Upper lobe of left lung (tissue), 6 donors: ENCODE measurements at regions not wholly inside any gene's neighbourhood (a gene's known extent, or its start where the extent isn't known, plus 50 kb on each side); places are given as distances from the start of the nearest gene placed in this dataset.
"Not testable (repeated sequence)": the region's sequence is repeated elsewhere in the genome, so short reads cannot be mapped to it uniquely, and the experiment has no call there.

Experiments
- ATAC-seq, 2 donors: fragments of 200-7000 bp; cut with Tn5 transposase; one replicate each; pipeline ENCODE4 v1.9.1; 2022; ENCODE audit warnings: mild to moderate bottlenecking in 2 of 2, moderate library complexity in 2 of 2; ENCODE audit not compliant: low FRiP score in 2 of 2
- DNase-seq, 2 donors: peaks; one replicate each; pipeline ENCODE4 v3.0.0-alpha.2; 2019 to 2020
- H3K27ac ChIP-seq, 4 donors: fragments of 200-600 bp; sonication (generic); one replicate each; pipeline ENCODE4 v1.5.1; 2016 to 2019
- H3K27me3 ChIP-seq, 4 donors: fragments of 200-600 bp; sonication (generic); one replicate each; pipeline ENCODE4 v1.5.1; 2017 to 2019
- H3K36me3 ChIP-seq, 4 donors: fragments of 200-600 bp; sonication (generic); one replicate each; pipeline ENCODE4 v1.5.1; 2016 to 2019
- H3K4me1 ChIP-seq, 4 donors: fragments of 200-600 bp; sonication (generic); one replicate each; pipeline ENCODE4 v1.5.1; 2018 to 2019
- H3K4me3 ChIP-seq, 4 donors: fragments of 200-600 bp; sonication (generic); one replicate each; pipeline ENCODE4 v1.5.1; 2017 to 2019; ENCODE audit warnings: mild to moderate bottlenecking in 2 of 4, moderate library complexity in 1 of 4
- H3K9me3 ChIP-seq, 4 donors: fragments of 200-600 bp; sonication (generic); one replicate each; pipeline ENCODE4 v1.5.1; 2018 to 2019
- EP300 ChIP-seq, 4 donors: sonication (generic); formaldehyde crosslinking; IDR thresholded peaks; one replicate each; pipeline ENCODE4 v1.5.1; 2017; ENCODE audit warnings: antibody characterized with exemption in 4 of 4, control low read depth in 2 of 4
- POLR2A ChIP-seq, 4 donors: fragments of 450-650 bp; IDR thresholded peaks; one replicate each; pipeline ENCODE4 v1.5.1; 2016 to 2017; ENCODE audit warnings: antibody characterized with exemption in 4 of 4, mild to moderate bottlenecking in 2 of 4
- POLR2AphosphoS5 ChIP-seq, 2 donors: sonication (generic); formaldehyde crosslinking; IDR thresholded peaks; one replicate each; pipeline ENCODE4 v1.5.1; 2017; ENCODE audit warnings: antibody characterized with exemption in 2 of 2
- WGBS, 2 donors: methylation state at CpG; one replicate each; pipeline ENCODE4 v1.1.5; 2017 to 2018; 5-methylcytosine and 5-hydroxymethylcytosine counted together
- TF ChIP-seq, protein P1 (sequence below), 6 experiments: fragments of 450-650 bp in 4 of 6; fragments of 200-600 bp in 2 of 6; sonication (generic) in 2 of 6; IDR thresholded peaks; one replicate each; pipeline ENCODE4 v1.5.1; 2016 to 2019; ENCODE audit warnings: antibody characterized with exemption in 6 of 6
- donor health status: DM: no; HTN: no; CAD: no; lungs with moderate emphysema.
- donor health status: DM: no; HTN: yes; CAD: no; lungs with severe emphysema.

DNA sequence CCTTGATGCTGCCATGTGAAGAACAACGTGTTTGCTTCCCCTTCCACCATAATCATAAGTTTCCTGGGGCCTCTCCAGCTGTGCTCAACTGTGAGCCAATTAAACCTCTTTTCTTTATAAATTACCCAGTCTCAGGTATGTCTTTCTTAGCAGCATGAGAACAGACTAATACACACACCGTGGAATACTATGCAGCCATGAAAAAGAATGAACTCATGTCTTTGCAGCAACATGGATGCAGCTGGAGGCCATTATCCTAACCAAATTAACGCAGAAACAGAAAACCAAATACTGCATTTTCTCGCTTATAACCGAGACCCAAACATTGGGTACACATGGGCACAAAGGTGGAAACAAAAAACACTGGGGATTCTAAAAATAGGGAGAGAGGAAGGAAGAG lies 286.7 kb upstream of the MINDY3 start:
- no peaks in the 10 kb centered on the region for H3K4me1 ChIP-seq
- TF ChIP-seq POLR2A (IDR thresholded peaks at IDR 0.05) = no peak
- no peak for TF ChIP-seq POLR2AphosphoS5 (IDR thresholded peaks at IDR 0.05)
- TF ChIP-seq, protein P1, sequence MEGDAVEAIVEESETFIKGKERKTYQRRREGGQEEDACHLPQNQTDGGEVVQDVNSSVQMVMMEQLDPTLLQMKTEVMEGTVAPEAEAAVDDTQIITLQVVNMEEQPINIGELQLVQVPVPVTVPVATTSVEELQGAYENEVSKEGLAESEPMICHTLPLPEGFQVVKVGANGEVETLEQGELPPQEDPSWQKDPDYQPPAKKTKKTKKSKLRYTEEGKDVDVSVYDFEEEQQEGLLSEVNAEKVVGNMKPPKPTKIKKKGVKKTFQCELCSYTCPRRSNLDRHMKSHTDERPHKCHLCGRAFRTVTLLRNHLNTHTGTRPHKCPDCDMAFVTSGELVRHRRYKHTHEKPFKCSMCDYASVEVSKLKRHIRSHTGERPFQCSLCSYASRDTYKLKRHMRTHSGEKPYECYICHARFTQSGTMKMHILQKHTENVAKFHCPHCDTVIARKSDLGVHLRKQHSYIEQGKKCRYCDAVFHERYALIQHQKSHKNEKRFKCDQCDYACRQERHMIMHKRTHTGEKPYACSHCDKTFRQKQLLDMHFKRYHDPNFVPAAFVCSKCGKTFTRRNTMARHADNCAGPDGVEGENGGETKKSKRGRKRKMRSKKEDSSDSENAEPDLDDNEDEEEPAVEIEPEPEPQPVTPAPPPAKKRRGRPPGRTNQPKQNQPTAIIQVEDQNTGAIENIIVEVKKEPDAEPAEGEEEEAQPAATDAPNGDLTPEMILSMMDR (IDR thresholded peaks at IDR 0.05) = no peak
- no peak for TF ChIP-seq EP300 (IDR thresholded peaks at IDR 0.05)
- H3K4me3 ChIP-seq = no peak overlapping the region
- no peaks in the 10 kb centered on the region for H3K36me3 ChIP-seq
- ATAC-seq (no peak), DNase-seq (no peak)
- H3K27me3 ChIP-seq = no peaks in the 10 kb centered on the region
- H3K27ac ChIP-seq = no peak overlapping the region
- H3K9me3 ChIP-seq = peaks cover 0 to 3% (median 0%) of the 10 kb centered on the region in 4 donors
- 86% methylated on average over 5 of the region's 5 CpGs for WGBS, 2 donors

DNA sequence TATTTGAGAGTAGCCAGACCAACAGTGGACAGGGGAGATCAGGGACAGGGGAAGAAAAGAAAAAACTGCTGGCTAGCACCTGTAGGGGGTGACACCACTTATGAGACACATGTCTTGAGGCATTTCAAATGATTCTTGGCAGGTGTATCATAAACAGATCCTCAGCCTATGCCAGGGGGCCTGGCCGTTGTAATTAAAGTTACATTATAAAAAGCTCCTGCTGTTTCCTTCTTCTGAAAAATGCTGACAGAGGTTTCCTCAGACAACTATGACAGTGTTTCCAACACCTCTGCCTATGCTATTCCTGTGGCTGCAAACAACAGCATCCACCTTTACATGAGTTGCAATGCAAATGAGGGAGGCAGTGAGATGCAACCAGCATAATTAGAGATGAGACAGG lies 281.0 kb upstream of the PTER start:
- no peak overlapping the region for H3K27ac ChIP-seq
- ATAC-seq (no peak), DNase-seq (no peak)
- no peaks in the 10 kb centered on the region for H3K27me3 ChIP-seq
- TF ChIP-seq POLR2AphosphoS5 (IDR thresholded peaks at IDR 0.05) = no peak
- no peak for TF ChIP-seq POLR2A (IDR thresholded peaks at IDR 0.05)
- TF ChIP-seq, protein P1 (IDR thresholded peaks at IDR 0.05) = no peak
- no peak for TF ChIP-seq EP300 (IDR thresholded peaks at IDR 0.05)
- H3K9me3 ChIP-seq = no peaks in the 10 kb centered on the region
- H3K4me3 ChIP-seq = no peak overlapping the region
- H3K4me1 ChIP-seq = no peaks in the 10 kb centered on the region
- H3K36me3 ChIP-seq = no peaks in the 10 kb centered on the region
- WGBS, 2 donors = 33 to 54% methylated on average over 1 of the region's 1 CpG

DNA sequence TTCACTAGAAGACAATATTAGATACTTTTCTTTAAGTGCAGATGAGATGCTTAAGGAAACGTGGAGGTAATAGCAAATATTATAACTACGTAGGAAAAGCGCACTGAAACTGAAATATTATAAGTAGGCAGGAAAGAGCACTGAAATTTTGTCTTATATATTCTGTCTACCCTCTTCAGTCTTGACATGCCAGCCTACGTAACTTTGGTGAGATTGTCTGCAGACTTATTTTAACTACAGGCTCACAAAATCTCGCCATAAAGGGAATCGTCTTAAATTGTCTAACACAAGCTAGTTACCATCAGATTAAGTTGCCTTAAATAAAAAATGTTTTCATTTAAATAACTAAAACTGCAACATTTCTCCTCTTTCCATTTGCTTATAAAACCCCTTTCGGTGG lies 280.1 kb upstream of the PTER start:
- H3K36me3 ChIP-seq = no peaks in the 10 kb centered on the region
- H3K4me3 ChIP-seq = no peak overlapping the region
- H3K27me3 ChIP-seq = no peaks in the 10 kb centered on the region
- no peaks in the 10 kb centered on the region for H3K9me3 ChIP-seq
- no peak for DNase-seq
- H3K27ac ChIP-seq = no peak overlapping the region
- TF ChIP-seq POLR2A (IDR thresholded peaks at IDR 0.05) (no peak), EP300 (IDR thresholded peaks at IDR 0.05) (no peak), POLR2AphosphoS5 (IDR thresholded peaks at IDR 0.05) (no peak)
- TF ChIP-seq, protein P1 (IDR thresholded peaks at IDR 0.05) = no peak
- no peak for ATAC-seq
- no peaks in the 10 kb centered on the region for H3K4me1 ChIP-seq
- WGBS, 2 donors = 84 to 86% methylated on average over 7 of the region's 7 CpGs

DNA sequence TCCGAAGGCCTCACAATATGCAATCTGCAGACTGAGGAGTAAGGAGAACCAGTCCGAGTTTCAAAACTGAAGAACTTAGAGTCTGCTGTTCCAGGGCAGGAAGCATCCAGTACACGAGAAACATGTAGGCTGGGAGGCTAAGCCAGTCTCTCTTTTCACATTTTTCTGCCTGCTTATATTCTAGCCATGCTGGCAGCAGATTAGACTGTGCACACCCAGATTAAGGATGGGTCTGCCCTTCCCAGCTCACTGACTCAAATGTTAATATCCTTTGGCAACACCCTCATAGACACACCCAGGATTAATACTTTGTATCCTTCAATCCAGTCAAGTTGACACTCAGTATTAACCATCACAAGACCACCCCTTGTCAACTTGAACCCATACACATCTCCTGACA lies 271.7 kb upstream of the PTER start:
- not testable (repeated sequence) for H3K4me1 ChIP-seq, H3K36me3 ChIP-seq, H3K27ac ChIP-seq, H3K9me3 ChIP-seq, ATAC-seq, H3K4me3 ChIP-seq, DNase-seq, H3K27me3 ChIP-seq
- 83 to 84% methylated on average over 3 of the region's 3 CpGs for WGBS, 2 donors

DNA sequence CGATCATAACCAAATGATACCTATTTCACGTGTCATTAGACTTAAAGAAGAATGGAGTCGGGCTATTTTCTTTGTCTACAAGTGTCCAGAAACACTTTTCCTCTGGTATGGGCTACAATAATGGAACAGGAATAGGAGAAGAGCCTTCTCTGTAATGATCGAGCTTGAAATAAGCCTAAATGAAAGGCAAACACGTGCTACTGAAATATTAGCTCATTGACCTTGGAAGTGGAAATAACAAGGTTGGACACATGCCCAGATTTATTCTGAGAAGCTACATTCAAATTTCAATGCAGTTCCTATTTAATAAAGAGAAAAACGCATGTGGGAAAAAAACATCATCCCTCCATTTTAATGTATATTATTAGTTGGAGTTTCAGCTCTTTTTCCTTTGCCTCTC lies 254.7 kb upstream of the PTER start:
- no peaks in the 10 kb centered on the region for H3K4me1 ChIP-seq
- no peak overlapping the region for H3K27ac ChIP-seq
- no peaks in the 10 kb centered on the region for H3K36me3 ChIP-seq
- WGBS, 2 donors = 61 to 67% methylated on average over 6 of the region's 6 CpGs
- peaks cover 0 to 2% (median 0%) of the 10 kb centered on the region in 4 donors for H3K9me3 ChIP-seq
- ATAC-seq (no peak), DNase-seq (no peak)
- no peak overlapping the region for H3K4me3 ChIP-seq
- H3K27me3 ChIP-seq = no peaks in the 10 kb centered on the region
- TF ChIP-seq, protein P1 (IDR thresholded peaks at IDR 0.05) = no peak
- TF ChIP-seq EP300 (IDR thresholded peaks at IDR 0.05) (no peak), POLR2AphosphoS5 (IDR thresholded peaks at IDR 0.05) (no peak)
